DOHH2 (cell line): ENCODE measurements at regions not wholly inside any gene's neighbourhood (a gene's known extent, or its start where the extent isn't known, plus 50 kb on each side); places are given as distances from the start of the nearest gene placed in this dataset.

Experiments
- H3F3A ChIP-seq: fragments of 200-600 bp; sonication (generic), shearing (Covaris generic); 2 replicates; pipeline ENCODE4 v1.6.0; 2016; ENCODE audit warnings: antibody characterized with exemption, mild to moderate bottlenecking; ENCODE audit not compliant: control insufficient read depth, insufficient read depth
- H3K27ac ChIP-seq: fragments of 200-600 bp; sonication (generic); 2 replicates; pipeline ENCODE4 v1.5.1; 2014; ENCODE audit warnings: low read depth, mild to moderate bottlenecking, low read length, moderate library complexity
- H3K27me3 ChIP-seq: fragments of 200-600 bp; sonication (generic); 2 replicates; pipeline ENCODE4 v1.6.1; 2014; ENCODE audit warnings: mild to moderate bottlenecking, low read length, mixed read lengths; ENCODE audit not compliant: control insufficient read depth
- H3K36me3 ChIP-seq: fragments of 200-600 bp; sonication (generic); 2 replicates; pipeline ENCODE4 v1.6.1; 2014; ENCODE audit warnings: mild to moderate bottlenecking, low read length, moderate library complexity, mixed read lengths; ENCODE audit not compliant: control insufficient read depth
- H3K4me1 ChIP-seq: fragments of 200-600 bp; sonication (generic); 2 replicates; pipeline ENCODE4 v1.6.1; 2014; ENCODE audit warnings: mild to moderate bottlenecking, low read length, mixed read lengths; ENCODE audit not compliant: control insufficient read depth
- H3K4me2 ChIP-seq: fragments of 200-600 bp; sonication (generic); 2 replicates; pipeline ENCODE4 v1.6.0; 2014; ENCODE audit warnings: mild to moderate bottlenecking, low read length, moderate library complexity
- H3K4me3 ChIP-seq: fragments of 200-600 bp; sonication (generic); 2 replicates; pipeline ENCODE4 v1.5.1; 2014; ENCODE audit warnings: mild to moderate bottlenecking, low read length, mixed read lengths
- H3K79me2 ChIP-seq: fragments of 200-600 bp; sonication (generic); 2 replicates; pipeline ENCODE4 v1.6.1; 2014; ENCODE audit warnings: mild to moderate bottlenecking, low read length, mixed read lengths; ENCODE audit not compliant: control insufficient read depth
- H3K9me2 ChIP-seq: fragments of 200-600 bp; sonication (generic); replicated peaks from 2 replicates; pipeline ENCODE4 v1.6.1; 2014; ENCODE audit warnings: mild to moderate bottlenecking, low read length, mixed read lengths; ENCODE audit not compliant: control insufficient read depth
- H3K9me3 ChIP-seq: fragments of 200-600 bp; sonication (generic); 2 replicates; pipeline ENCODE4 v1.6.1; 2014; ENCODE audit warnings: antibody characterized with exemption, low read length, mixed read lengths; ENCODE audit not compliant: control insufficient read depth, insufficient read depth
- H4K20me1 ChIP-seq: fragments of 200-600 bp; sonication (generic); 2 replicates; pipeline ENCODE4 v1.6.0; 2014; ENCODE audit warnings: low read depth, mild to moderate bottlenecking, antibody characterized with exemption, low read length, moderate library complexity; ENCODE audit not compliant: control insufficient read depth, insufficient read depth
- EZH2phosphoT487 ChIP-seq: fragments of 200-600 bp; sonication (generic); IDR thresholded peaks from 2 replicates; pipeline ENCODE4 v1.6.1; 2017; ENCODE audit warnings: borderline replicate concordance, mild to moderate bottlenecking, antibody characterized with exemption, low read length, moderate library complexity, mixed read lengths
- TF ChIP-seq, protein P1 (sequence below): fragments of 200-600 bp; sonication (generic); IDR thresholded peaks from one replicate; pipeline ENCODE4 v1.5.1; 2014; ENCODE audit warnings: antibody characterized with exemption, mild to moderate bottlenecking, low read depth, low read length; ENCODE audit not compliant: poor library complexity, severe bottlenecking

- H3K4me3 ChIP-seq = no peak overlapping the region
- H3K9me2 ChIP-seq = no peaks in the 10 kb centered on the region
- H3K27ac ChIP-seq = no peak overlapping the region
- no peaks in the 10 kb centered on the region for H3K79me2 ChIP-seq
- no peaks in the 10 kb centered on the region for H3K4me1 ChIP-seq
- H3K4me2 ChIP-seq = no peak overlapping the region
- H4K20me1 ChIP-seq = no peaks in the 10 kb centered on the region
- H3F3A ChIP-seq = no peaks in the 10 kb centered on the region
- TF ChIP-seq, protein P1, sequence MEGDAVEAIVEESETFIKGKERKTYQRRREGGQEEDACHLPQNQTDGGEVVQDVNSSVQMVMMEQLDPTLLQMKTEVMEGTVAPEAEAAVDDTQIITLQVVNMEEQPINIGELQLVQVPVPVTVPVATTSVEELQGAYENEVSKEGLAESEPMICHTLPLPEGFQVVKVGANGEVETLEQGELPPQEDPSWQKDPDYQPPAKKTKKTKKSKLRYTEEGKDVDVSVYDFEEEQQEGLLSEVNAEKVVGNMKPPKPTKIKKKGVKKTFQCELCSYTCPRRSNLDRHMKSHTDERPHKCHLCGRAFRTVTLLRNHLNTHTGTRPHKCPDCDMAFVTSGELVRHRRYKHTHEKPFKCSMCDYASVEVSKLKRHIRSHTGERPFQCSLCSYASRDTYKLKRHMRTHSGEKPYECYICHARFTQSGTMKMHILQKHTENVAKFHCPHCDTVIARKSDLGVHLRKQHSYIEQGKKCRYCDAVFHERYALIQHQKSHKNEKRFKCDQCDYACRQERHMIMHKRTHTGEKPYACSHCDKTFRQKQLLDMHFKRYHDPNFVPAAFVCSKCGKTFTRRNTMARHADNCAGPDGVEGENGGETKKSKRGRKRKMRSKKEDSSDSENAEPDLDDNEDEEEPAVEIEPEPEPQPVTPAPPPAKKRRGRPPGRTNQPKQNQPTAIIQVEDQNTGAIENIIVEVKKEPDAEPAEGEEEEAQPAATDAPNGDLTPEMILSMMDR = no peak
- TF ChIP-seq EZH2phosphoT487 = no peak
- H3K9me3 ChIP-seq = no peaks in the 10 kb centered on the region
- no peaks in the 10 kb centered on the region for H3K36me3 ChIP-seq
- H3K27me3 ChIP-seq = no peaks in the 10 kb centered on the region
These were observed 72.3 kb upstream of the RAD23B start for GRCh38 chr9:107210775-107211174.

GRCh38 chr9:107211284-107211923 lies 71.7 kb upstream of the RAD23B start:
- Histone ChIP-seq H3K9me2 (no peaks in the 10 kb centered on the region), H3F3A (no peaks in the 10 kb centered on the region), H3K9me3 (no peaks in the 10 kb centered on the region), H4K20me1 (no peaks in the 10 kb centered on the region), H3K27me3 (no peaks in the 10 kb centered on the region), H3K27ac (no peak overlapping the region), H3K79me2 (no peaks in the 10 kb centered on the region), H3K4me1 (no peaks in the 10 kb centered on the region), H3K36me3 (no peaks in the 10 kb centered on the region), H3K4me3 (no peak overlapping the region), H3K4me2 (no peak overlapping the region)
- TF ChIP-seq, protein P1 = no peak
- no peak for TF ChIP-seq EZH2phosphoT487

DNA sequence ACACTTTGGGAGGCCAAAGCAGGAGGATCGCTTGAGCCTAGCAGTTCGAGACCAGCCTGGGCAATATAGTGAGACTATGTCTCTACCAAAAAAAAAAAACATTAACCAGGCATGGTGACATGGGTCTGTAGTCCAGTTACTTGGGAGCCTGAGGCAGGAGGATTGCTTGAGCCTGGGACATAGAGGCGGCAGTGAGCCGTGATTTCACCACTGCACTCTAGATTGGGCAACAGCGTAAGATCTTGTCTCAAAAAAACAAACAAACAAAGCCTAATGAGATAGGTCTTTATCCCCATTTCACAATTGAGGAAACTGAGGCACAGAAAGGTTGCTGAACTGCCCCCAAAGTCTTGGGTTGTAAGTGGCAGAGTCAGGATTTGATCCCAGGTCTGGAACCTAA lies 70.5 kb upstream of the RAD23B start:
- Histone ChIP-seq H3K4me2 (no peak overlapping the region), H3F3A (no peaks in the 10 kb centered on the region), H3K9me2 (no peaks in the 10 kb centered on the region), H4K20me1 (no peaks in the 10 kb centered on the region), H3K27me3 (no peaks in the 10 kb centered on the region), H3K27ac (no peak overlapping the region), H3K4me3 (no peak overlapping the region), H3K79me2 (no peaks in the 10 kb centered on the region), H3K4me1 (no peaks in the 10 kb centered on the region), H3K36me3 (no peaks in the 10 kb centered on the region), H3K9me3 (no peaks in the 10 kb centered on the region)
- TF ChIP-seq, protein P1 = no peak
- no peak for TF ChIP-seq EZH2phosphoT487
